ENCODE measurements at regions not wholly inside any gene's neighbourhood (a gene's known extent, or its start where the extent isn't known, plus 50 kb on each side); places are given as distances from the start of the nearest gene placed in this dataset.

DNA sequence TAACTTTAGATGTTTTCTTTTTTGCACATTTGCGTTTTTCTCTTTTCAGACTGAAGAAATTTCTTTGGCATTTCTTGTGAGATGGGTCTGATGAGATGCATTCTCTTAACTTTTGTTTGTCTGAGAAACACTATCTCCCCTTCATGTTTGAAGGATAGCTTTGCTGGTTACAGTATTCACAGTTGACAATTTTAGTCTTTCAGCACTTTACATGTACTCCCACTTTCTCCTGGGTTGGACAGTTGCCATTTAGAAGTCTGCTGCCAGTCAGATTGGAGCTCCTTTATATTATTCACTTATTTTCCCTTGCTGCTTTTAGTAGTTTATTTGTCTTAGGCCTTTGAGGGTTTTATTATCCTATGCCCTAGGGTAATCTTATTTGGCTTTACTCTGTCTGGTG lies 67.3 kb upstream of the VOPP1 start:
- WGBS, 4 donors = 87 to 96% (median 89%) methylated on average over 1 of the region's 1 CpG
- DNase-seq = no peak
- H3K27me3 ChIP-seq = no peaks in the 10 kb centered on the region
- no peak for TF ChIP-seq POLR2A (IDR thresholded peaks at IDR 0.05)
- TF ChIP-seq, protein P1, sequence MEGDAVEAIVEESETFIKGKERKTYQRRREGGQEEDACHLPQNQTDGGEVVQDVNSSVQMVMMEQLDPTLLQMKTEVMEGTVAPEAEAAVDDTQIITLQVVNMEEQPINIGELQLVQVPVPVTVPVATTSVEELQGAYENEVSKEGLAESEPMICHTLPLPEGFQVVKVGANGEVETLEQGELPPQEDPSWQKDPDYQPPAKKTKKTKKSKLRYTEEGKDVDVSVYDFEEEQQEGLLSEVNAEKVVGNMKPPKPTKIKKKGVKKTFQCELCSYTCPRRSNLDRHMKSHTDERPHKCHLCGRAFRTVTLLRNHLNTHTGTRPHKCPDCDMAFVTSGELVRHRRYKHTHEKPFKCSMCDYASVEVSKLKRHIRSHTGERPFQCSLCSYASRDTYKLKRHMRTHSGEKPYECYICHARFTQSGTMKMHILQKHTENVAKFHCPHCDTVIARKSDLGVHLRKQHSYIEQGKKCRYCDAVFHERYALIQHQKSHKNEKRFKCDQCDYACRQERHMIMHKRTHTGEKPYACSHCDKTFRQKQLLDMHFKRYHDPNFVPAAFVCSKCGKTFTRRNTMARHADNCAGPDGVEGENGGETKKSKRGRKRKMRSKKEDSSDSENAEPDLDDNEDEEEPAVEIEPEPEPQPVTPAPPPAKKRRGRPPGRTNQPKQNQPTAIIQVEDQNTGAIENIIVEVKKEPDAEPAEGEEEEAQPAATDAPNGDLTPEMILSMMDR (IDR thresholded peaks at IDR 0.05) = no peak
- peaks cover 0 to 6% (median 0%) of the 10 kb centered on the region in 3 donors for H3K9me3 ChIP-seq (replicated peaks in 1 of 3)
- no peaks in the 10 kb centered on the region for H3K36me3 ChIP-seq (replicated peaks in 1 of 2)
- no peak overlapping the region for H3K27ac ChIP-seq
- H3K4me3 ChIP-seq = no peak overlapping the region
- no peaks in the 10 kb centered on the region for H3K4me1 ChIP-seq (replicated peaks in 1 of 2)
- intact Hi-C loops (cut with DNase I) = loop anchor here in 1 of 2 donors (10.0 kb wide), 1 partner anchor 435 kb away; no protein-coding TSS in a partner anchor

DNA sequence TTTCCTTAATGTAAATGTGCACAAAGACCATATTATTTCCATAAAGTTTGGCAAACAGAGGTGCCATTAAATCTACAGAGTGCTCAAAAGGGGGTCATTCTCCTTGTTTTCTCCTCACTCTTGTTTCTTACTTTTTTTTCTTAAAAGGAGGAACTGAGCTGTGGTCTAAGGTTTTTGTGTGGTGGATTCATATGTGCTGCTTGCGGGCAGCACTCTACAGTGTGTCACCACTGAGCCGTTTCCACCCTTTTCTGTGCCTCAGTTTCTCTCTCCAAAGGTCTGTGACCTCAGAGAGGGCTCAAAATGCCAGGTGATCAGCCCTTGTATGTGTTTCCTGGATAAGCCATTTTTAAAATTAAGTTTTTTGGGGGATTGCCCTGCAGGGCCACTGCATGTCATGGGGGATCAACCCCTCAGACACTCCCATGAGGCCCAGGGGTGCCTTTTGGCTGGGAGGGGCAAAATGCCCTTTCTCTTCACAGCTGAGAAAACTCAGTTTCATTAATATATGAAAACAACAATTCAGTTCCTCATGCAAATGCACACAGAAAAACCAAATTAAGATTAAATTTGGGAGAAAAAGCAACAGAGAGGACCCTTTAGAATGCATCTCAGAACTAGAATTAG lies 56.9 kb upstream of the VOPP1 start:
- no peaks in the 10 kb centered on the region for H3K36me3 ChIP-seq (replicated peaks in 1 of 2)
- no peak overlapping the region for H3K4me3 ChIP-seq
- no peaks in the 10 kb centered on the region for H3K27me3 ChIP-seq
- 40 to 60% (median 49%) methylated on average over 2 of the region's 2 CpGs for WGBS, 4 donors
- intact Hi-C loops (cut with DNase I) = no loop called here
- TF ChIP-seq, protein P1 (IDR thresholded peaks at IDR 0.05) = no peak
- DNase-seq = no peak
- no peaks in the 10 kb centered on the region for H3K9me3 ChIP-seq (replicated peaks in 1 of 3)
- no peaks in the 10 kb centered on the region for H3K4me1 ChIP-seq (replicated peaks in 1 of 2)
- H3K27ac ChIP-seq = no peak overlapping the region

DNA sequence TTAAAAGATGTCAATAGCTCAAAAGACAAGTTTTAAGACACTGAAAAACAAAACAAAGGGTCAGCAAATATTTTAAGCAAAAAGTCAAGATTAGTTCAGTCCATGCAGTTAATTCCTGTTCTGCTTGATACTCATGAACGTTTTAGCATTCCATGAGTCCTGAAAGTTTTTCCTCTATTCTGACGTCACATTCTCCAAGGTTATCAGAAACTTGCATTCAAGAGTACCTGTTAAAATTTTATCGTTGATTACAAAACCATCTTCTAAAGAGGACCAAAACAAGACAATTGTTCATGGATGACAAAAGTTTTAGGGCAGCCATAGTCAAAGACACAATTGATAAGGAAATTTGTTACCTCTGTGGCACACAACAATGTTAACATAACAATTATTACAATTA lies 52.5 kb upstream of the VOPP1 start:
- intact Hi-C loops (cut with DNase I) = no loop called here
- Histone ChIP-seq H3K27ac (no peak overlapping the region), H3K36me3 (replicated peaks in 1 of 2) (no peaks in the 10 kb centered on the region), H3K4me3 (no peak overlapping the region), H3K27me3 (no peaks in the 10 kb centered on the region), H3K9me3 (replicated peaks in 1 of 3) (no peaks in the 10 kb centered on the region), H3K4me1 (replicated peaks in 1 of 2) (no peaks in the 10 kb centered on the region)
- 70 to 78% (median 74%) methylated on average over 3 of the region's 3 CpGs for WGBS, 4 donors
- no peak for TF ChIP-seq POLR2A (IDR thresholded peaks at IDR 0.05)
- TF ChIP-seq, protein P1 (IDR thresholded peaks at IDR 0.05) = no peak
- no peak for DNase-seq

DNA sequence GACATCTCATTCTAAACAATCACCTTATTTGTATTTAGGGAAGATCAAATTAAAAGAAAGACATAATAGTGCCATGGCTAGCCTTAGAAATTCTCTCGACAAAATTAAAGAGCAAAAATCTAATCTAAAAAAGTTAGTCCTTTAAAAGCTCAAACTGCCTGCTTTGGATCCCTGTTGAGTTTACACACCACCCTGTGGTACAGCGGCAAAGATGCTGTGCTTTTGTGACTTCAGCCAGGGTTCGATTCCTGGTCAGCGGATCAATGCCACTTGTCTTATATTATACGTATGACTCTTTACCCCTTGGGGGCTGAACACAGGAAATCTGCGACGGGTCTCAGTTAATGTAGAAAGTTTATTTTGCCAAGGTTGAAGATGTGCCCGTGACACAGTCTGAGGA lies 51.3 kb upstream of the VOPP1 start:
- Histone ChIP-seq H3K27ac (no peak overlapping the region), H3K4me1 (replicated peaks in 1 of 2) (no peaks in the 10 kb centered on the region), H3K36me3 (replicated peaks in 1 of 2) (no peaks in the 10 kb centered on the region), H3K9me3 (replicated peaks in 1 of 3) (no peaks in the 10 kb centered on the region), H3K27me3 (peaks cover 3% of the 10 kb centered on the region), H3K4me3 (no peak overlapping the region)
- TF ChIP-seq, protein P1 (IDR thresholded peaks at IDR 0.05) = no peak
- TF ChIP-seq POLR2A (IDR thresholded peaks at IDR 0.05) = no peak
- WGBS, 4 donors = 89 to 92% (median 90%) methylated on average over 8 of the region's 8 CpGs
- DNase-seq = no peak
- intact Hi-C loops (cut with DNase I) = no loop called here
